Astrocyte of the hippocampus (primary cell): ENCODE measurements at regions not wholly inside any gene's neighbourhood (a gene's known extent, or its start where the extent isn't known, plus 50 kb on each side); places are given as distances from the start of the nearest gene placed in this dataset.

Experiments used
- DNase-seq: peaks from one replicate; pipeline ENCODE4 v3.0.0; 2011; ENCODE audit warnings: low read depth, low spot score

GRCh38 chr3:111244760-111245159 is 173.1 kb downstream of the NECTIN3 start:
- no peak for DNase-seq

GRCh38 chr3:111246967-111247760 is 175.5 kb downstream of the NECTIN3 start:
- DNase-seq = peak; percentile 69

GRCh38 chr3:111248406-111248805 is 176.8 kb downstream of the NECTIN3 start:
- no peak for DNase-seq

GRCh38 chr3:111249421-111249820 is 177.8 kb downstream of the NECTIN3 start:
- no peak for DNase-seq

- peak; percentile 48 for DNase-seq
Observed at GRCh38 chr3:111252779-111253178, 181.2 kb downstream of the NECTIN3 start.

GRCh38 chr3:111253733-111254132 is 182.1 kb downstream of the NECTIN3 start:
- no peak for DNase-seq

- no peak for DNase-seq
Observed at GRCh38 chr3:111260878-111261277, 189.3 kb downstream of the NECTIN3 start.

- DNase-seq = no peak
Observed at GRCh38 chr3:111269777-111270176, 198.2 kb downstream of the NECTIN3 start.

GRCh38 chr3:111277226-111277625 is 205.6 kb downstream of the NECTIN3 start:
- peak; percentile 85 for DNase-seq

- DNase-seq = no peak
Observed at GRCh38 chr3:111278959-111279358, 207.3 kb downstream of the NECTIN3 start.

- DNase-seq = no peak
Observed at GRCh38 chr3:111282024-111282423, 210.4 kb downstream of the NECTIN3 start.

- no peak for DNase-seq
Observed at GRCh38 chr3:111283165-111283564, 211.5 kb downstream of the NECTIN3 start.

GRCh38 chr3:111284503-111285183 is 213.0 kb downstream of the NECTIN3 start:
- DNase-seq = no peak

- DNase-seq = no peak
Observed at GRCh38 chr3:111285184-111285538, 213.5 kb downstream of the NECTIN3 start.

- no peak for DNase-seq
Observed at GRCh38 chr3:111285694-111286093, 214.1 kb downstream of the NECTIN3 start.

GRCh38 chr3:111286746-111287145 is 215.1 kb downstream of the NECTIN3 start:
- no peak for DNase-seq

GRCh38 chr3:111292117-111292516 is 220.5 kb downstream of the NECTIN3 start:
- no peak for DNase-seq

- peak; percentile 47 for DNase-seq
Observed at GRCh38 chr3:111299192-111299615, 227.6 kb downstream of the NECTIN3 start.

GRCh38 chr3:111301238-111301798 is 229.7 kb downstream of the NECTIN3 start:
- no peak for DNase-seq

GRCh38 chr3:111302063-111302462 is 230.4 kb downstream of the NECTIN3 start:
- DNase-seq = no peak

- no peak for DNase-seq
Observed at GRCh38 chr3:111303760-111304159, 232.1 kb downstream of the NECTIN3 start.

- DNase-seq = no peak
Observed at GRCh38 chr3:111307676-111308075, 234.3 kb upstream of the CD96 start.

- no peak for DNase-seq
Observed at GRCh38 chr3:111311126-111311525, 230.9 kb upstream of the CD96 start.
